Fibroblast of skin of abdomen (primary cell): ENCODE measurements at regions not wholly inside any gene's neighbourhood (a gene's known extent, or its start where the extent isn't known, plus 50 kb on each side); places are given as distances from the start of the nearest gene placed in this dataset.
"Not testable (repeated sequence)": the region's sequence is repeated elsewhere in the genome, so short reads cannot be mapped to it uniquely, and the experiment has no call there.

Experiments
- DNase-seq: peaks from one replicate; pipeline ENCODE4 v3.0.0-alpha.2; 2013

DNA sequence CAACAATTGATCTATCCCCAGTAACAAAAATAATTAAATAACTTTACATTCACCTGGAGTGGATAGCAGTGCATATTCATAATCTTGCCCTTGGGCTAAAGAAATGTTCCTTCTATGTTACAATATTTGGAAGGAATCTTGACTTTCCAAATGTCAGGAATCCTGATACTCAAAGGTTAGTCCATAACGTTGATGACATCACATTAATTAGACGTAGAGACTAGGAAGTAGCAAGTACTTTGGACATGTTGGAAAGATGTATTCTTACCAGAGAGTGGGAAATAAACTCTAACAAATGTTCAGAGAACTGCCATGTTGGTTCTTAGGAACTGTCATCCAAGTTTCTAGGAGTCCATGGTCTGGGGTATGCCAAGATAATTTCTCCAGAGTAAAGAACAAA, 70.6 kb upstream of the SLC25A36 start:
- no peak for DNase-seq

DNA sequence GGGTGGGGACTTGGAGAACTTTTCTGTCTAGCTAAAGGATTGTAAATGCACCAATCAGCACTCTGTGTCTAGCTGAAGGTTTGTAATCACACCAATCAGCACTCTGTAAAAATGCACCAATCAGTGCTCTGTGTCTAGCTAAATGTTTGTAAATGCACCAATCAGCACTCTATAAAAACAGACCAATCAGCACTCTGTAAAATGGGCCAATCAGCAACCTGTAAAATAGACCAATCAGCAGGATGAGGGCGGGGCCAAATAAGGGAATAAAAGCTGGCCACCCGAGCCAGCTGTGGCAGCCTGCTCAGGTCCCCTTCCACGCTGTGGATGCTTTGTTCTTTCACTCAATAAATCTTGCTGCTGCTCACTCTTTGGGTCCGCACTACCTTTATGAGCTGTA, 69.5 kb upstream of the SLC25A36 start:
- not testable (repeated sequence) for DNase-seq

DNA sequence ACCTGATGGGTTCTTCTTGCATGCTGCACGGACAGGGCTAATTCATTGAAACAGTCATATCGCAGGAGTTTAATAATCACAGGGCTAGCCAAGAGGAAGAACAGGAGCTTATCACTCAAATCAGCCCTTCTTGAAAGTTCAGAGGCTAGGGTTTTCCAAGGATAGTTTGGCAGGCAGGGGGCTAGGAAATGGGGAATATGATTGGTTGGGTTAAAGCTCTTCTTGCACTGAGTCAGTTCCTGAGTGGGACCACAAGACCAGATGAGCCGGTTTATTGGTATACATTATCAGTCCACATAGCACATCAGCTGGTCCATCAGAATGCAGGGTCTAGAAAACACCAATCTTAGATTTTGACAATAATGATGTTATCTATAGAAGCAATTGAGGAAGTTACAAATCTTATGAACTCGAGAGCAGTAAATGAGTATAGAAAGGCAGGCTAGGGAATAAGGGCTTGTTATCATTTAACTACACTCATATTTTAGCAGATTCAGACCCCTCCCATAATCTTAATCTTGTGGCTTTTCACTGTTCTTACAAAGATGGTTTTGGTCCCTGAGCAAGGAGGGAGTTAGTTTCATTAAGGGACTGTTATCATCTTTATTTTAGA, 58.1 kb upstream of the SLC25A36 start:
- no peak for DNase-seq

- DNase-seq = not testable (repeated sequence)
Observed at GRCh38 chr3:140885697-140886096, 55.9 kb upstream of the SLC25A36 start.
